Nephron progenitor cell (in vitro differentiated cells): ENCODE measurements at regions not wholly inside any gene's neighbourhood (a gene's known extent, or its start where the extent isn't known, plus 50 kb on each side); places are given as distances from the start of the nearest gene placed in this dataset.
A peak's percentile ranks its signal among the peaks of the same experiment; 100 is the strongest.

Experiments
- DNase-seq: peaks from one replicate; pipeline ENCODE4 v3.0.0; 2021
- H3K27ac Mint-ChIP-seq: 2 replicates; pipeline ENCODE4 v1.8.0; 2021; ENCODE audit warnings: mild to moderate bottlenecking, moderate library complexity, mixed read lengths
- H3K27me3 Mint-ChIP-seq: 2 replicates; pipeline ENCODE4 v1.8.0; 2021; ENCODE audit warnings: mild to moderate bottlenecking, low read depth, mixed read lengths; ENCODE audit not compliant: poor library complexity
- H3K36me3 Mint-ChIP-seq: 2 replicates; pipeline ENCODE4 v1.8.0; 2021; ENCODE audit warnings: low read depth, mixed read lengths
- H3K4me1 Mint-ChIP-seq: 2 replicates; pipeline ENCODE4 v1.8.0; 2021; ENCODE audit warnings: mixed read lengths
- H3K4me3 Mint-ChIP-seq: 2 replicates; pipeline ENCODE4 v1.8.0; 2021; ENCODE audit warnings: mild to moderate bottlenecking, moderate library complexity, mixed read lengths
- H3K9me3 Mint-ChIP-seq: 2 replicates; pipeline ENCODE4 v1.8.0; 2021; ENCODE audit warnings: mild to moderate bottlenecking, moderate library complexity, mixed read lengths
- TF ChIP-seq, protein P1 (sequence below): fragments of 200-600 bp; sonication (generic); IDR thresholded peaks from 2 replicates; pipeline ENCODE4 v1.5.0; 2021; ENCODE audit warnings: antibody characterized with exemption

GRCh38 chr17:52738791-52739190 is 580.3 kb upstream of the CA10 start:
- H3K27ac Mint-ChIP-seq: peak overlapping the region; percentile 38
- no peak overlapping the region for H3K4me3 Mint-ChIP-seq
- H3K4me1 Mint-ChIP-seq: peaks cover 22% of the 10 kb centered on the region
- peaks cover 3% of the 10 kb centered on the region for H3K27me3 Mint-ChIP-seq
- TF ChIP-seq, protein P1, sequence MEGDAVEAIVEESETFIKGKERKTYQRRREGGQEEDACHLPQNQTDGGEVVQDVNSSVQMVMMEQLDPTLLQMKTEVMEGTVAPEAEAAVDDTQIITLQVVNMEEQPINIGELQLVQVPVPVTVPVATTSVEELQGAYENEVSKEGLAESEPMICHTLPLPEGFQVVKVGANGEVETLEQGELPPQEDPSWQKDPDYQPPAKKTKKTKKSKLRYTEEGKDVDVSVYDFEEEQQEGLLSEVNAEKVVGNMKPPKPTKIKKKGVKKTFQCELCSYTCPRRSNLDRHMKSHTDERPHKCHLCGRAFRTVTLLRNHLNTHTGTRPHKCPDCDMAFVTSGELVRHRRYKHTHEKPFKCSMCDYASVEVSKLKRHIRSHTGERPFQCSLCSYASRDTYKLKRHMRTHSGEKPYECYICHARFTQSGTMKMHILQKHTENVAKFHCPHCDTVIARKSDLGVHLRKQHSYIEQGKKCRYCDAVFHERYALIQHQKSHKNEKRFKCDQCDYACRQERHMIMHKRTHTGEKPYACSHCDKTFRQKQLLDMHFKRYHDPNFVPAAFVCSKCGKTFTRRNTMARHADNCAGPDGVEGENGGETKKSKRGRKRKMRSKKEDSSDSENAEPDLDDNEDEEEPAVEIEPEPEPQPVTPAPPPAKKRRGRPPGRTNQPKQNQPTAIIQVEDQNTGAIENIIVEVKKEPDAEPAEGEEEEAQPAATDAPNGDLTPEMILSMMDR: no peak
- H3K36me3 Mint-ChIP-seq: no peaks in the 10 kb centered on the region
- no peaks in the 10 kb centered on the region for H3K9me3 Mint-ChIP-seq
- DNase-seq: no peak

DNA sequence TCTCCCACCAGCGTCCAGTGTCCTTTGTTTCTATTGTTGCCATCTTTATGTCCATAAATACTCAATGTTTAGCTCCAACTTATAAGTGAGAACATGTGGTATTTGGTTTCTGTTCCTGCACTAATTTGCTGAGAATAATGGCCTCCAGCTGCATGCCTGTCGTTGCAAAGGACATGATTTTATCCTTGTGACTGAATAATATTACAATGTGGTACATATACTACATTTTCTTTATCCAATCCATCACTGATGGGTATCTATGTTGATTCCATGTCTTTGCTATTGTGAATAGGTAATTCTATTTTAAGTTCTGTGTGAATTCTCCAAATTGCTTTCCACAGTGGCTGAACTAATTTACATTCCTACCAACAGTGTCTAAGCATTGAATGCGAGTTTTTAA is 578.6 kb upstream of the CA10 start:
- TF ChIP-seq, protein P1: no peak
- DNase-seq: no peak
- Mint-ChIP-seq H3K9me3 (no peaks in the 10 kb centered on the region), H3K36me3 (no peaks in the 10 kb centered on the region), H3K27me3 (peaks cover 3% of the 10 kb centered on the region), H3K4me3 (no peak overlapping the region), H3K4me1 (peaks cover 22% of the 10 kb centered on the region), H3K27ac (no peak overlapping the region)

DNA sequence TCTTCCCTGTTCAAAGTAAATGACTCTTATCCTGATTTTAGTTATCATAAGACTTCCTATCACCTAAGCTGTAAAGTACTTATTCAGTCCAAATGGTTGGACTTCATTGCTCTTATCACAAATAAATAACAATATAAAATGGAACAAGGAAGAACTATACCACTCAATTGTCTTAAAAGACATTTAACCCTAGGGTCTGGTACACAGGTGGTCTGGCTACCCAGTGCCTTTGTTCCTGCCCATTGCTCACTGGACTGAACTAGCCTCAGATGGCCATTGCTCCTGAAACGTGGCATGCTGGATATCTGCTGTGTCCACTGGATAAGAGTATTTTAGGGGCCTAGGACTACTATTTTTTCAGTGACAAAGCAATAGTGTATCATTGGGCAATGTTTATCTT is 574.3 kb upstream of the CA10 start:
- TF ChIP-seq, protein P1: no peak

GRCh38 chr17:52724578-52724977 is 566.1 kb upstream of the CA10 start:
- peaks cover under 1% of the 10 kb centered on the region for H3K4me1 Mint-ChIP-seq
- no peaks in the 10 kb centered on the region for H3K36me3 Mint-ChIP-seq
- TF ChIP-seq, protein P1: no peak
- H3K4me3 Mint-ChIP-seq: no peak overlapping the region
- no peaks in the 10 kb centered on the region for H3K27me3 Mint-ChIP-seq
- no peak overlapping the region for H3K27ac Mint-ChIP-seq
- no peak for DNase-seq
- no peaks in the 10 kb centered on the region for H3K9me3 Mint-ChIP-seq

More for the DNA sequence above, 574.3 kb upstream of the CA10 start:
- no peak overlapping the region for H3K4me3 Mint-ChIP-seq
- H3K27me3 Mint-ChIP-seq: peaks cover 3% of the 10 kb centered on the region
- no peaks in the 10 kb centered on the region for H3K9me3 Mint-ChIP-seq
- no peaks in the 10 kb centered on the region for H3K4me1 Mint-ChIP-seq
- DNase-seq: no peak
- H3K27ac Mint-ChIP-seq: no peak overlapping the region
- no peaks in the 10 kb centered on the region for H3K36me3 Mint-ChIP-seq

- no peak overlapping the region for H3K4me3 Mint-ChIP-seq
- H3K9me3 Mint-ChIP-seq: no peaks in the 10 kb centered on the region
- no peaks in the 10 kb centered on the region for H3K27me3 Mint-ChIP-seq
- TF ChIP-seq, protein P1: no peak
- no peaks in the 10 kb centered on the region for H3K36me3 Mint-ChIP-seq
- H3K27ac Mint-ChIP-seq: no peak overlapping the region
- no peak for DNase-seq
- H3K4me1 Mint-ChIP-seq: peaks cover 14% of the 10 kb centered on the region
These were observed 563.4 kb upstream of the CA10 start for GRCh38 chr17:52721910-52722309.

DNA sequence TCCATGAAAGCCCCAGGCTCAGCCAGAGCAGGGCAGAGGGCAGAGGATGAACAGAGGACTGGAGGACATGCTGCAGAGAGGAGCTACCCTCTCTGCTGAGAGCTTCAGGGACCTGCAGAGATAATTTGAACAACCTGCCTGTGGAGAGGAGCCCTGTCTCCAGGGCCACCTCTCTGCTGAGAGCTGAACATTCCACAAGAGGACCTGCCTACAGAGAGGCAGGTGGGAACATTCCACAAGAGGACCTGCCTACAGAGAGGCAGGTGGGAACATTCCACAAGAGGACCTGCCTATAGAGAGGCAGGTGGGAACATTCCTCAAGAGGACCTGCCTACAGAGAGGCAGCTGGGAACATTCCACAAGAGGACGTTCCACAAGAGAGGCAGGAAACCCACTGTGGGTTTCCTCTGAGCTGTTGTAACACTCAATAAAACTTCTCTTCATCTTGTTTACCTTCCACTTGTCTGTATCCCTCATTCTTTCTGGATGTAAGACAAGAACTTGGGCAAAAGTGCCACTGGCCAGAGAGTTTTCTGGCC is 551.9 kb upstream of the CA10 start:
- Mint-ChIP-seq H3K4me3 (no peak overlapping the region), H3K27me3 (no peaks in the 10 kb centered on the region), H3K27ac (no peak overlapping the region), H3K36me3 (no peaks in the 10 kb centered on the region), H3K9me3 (no peaks in the 10 kb centered on the region), H3K4me1 (no peaks in the 10 kb centered on the region)
- DNase-seq: no peak
- TF ChIP-seq, protein P1: no peak
